Right hindlimb (tissue), 1 donor: ENCODE measurements at regions not wholly inside any gene's neighbourhood (a gene's known extent, or its start where the extent isn't known, plus 50 kb on each side); places are given as distances from the start of the nearest gene placed in this dataset.
"Not testable (repeated sequence)": the region's sequence is repeated elsewhere in the genome, so short reads cannot be mapped to it uniquely, and the experiment has no call there.

ENCODE experiments used
- DNase-seq: peaks from one replicate; pipeline ENCODE4 v3.0.0-alpha.2; 2018

DNA sequence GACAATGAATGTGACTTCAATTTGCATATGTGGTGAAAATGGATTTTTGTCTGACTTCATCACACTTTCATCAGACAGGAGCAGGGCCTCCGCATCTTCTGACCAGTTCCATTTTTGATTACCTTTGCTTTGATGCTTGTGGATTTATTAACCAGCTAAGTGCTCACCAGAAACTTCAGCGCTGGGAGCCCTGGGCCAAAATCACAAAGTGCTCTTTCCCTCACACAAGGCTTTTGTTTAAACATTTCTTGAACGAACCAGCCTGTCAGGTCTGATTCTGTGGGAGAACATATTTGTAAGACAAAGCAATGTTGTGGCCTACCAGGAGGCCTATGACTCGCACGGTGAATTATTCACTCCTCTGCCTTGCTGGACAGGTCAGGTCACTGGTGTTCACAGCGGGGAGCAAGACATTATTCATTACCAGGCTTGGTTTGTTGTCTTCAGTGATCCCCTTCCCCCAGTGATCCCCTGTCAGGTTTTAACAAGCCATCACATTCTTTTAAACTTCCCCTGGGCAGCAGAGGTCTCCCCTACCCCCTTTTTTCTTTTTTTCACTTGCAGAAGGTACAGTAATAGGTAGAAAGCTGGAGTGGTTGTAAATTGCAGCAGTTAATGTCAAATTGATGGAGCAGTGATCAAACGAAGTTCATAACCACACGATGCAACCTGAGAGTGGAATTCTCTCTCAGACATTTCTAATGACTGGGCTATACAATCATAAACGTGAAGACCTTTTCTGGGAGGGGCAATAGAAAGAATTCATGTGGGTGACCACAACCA, 167.5 kb upstream of the PRICKLE1 start:
- no peak for DNase-seq

DNA sequence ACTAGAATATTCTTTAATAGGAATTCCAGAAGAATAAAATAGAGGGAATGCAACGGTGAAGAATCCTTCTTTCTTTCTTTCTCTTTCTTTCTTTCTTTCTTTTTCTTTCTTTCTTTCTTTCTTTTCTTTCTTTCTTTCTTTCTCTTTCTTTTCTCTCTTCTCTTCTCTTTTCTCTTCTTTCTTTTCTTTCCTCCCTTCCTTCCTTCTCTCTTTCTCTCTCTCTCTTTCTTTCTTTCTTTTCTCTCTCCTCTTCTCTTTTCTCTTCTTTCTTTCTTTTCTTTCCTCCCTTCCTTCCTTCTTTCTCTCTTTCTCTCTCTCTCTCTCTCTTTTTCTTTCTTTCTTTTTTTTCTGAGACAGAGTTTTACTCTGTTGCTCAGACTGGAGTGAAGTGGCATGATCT, 160.8 kb upstream of the PRICKLE1 start:
- DNase-seq = no peak

DNA sequence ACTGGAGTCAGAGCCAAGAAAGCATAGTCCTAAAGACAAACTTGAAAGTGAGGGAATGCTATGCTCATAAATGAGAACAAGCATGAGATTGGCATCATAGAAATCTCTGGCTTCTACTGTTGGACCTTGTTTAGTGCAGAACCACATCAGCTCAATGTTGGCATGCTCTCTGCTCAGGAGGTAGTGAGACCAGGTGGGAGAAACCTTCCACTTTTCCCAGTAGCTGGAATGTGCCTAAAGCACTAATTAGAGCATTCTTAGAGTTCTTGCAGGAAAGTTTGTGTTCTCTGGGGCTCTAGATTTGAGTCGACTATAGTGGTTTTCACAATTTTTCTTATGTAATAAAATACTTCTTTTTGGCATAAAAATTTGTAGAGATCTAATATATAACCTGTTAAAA, 159.7 kb upstream of the PRICKLE1 start:
- DNase-seq = no peak

DNA sequence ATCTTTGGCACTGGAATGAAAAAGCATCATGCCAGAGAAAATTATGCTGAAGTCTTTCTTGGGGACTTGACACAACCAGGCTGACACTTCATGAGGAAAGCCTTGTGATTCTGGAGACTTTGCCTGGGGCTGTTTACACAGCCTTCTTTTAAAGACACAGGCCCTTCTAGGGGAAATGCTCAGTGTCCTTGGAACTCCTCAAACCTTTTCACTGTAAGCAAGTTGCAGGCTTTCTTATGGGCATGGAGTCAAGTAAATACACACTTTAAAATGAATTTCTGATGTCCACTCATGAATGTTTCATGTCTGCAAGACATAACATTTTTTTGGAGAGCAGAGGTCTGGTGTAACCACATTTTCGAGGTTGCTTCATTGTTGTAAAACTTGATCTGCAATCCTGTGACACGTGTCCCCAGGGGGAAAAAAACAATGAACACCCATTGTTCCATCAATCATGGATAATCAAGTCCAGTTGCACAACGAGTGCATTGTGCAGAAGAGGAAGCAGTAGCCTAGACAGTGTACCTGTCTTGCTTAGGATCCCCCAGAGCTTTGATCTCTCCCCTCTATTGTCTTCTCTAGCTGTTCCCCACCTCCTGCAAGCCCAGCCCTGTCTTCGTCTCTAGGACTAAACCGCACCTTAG, 155.1 kb upstream of the PRICKLE1 start:
- no peak for DNase-seq

DNA sequence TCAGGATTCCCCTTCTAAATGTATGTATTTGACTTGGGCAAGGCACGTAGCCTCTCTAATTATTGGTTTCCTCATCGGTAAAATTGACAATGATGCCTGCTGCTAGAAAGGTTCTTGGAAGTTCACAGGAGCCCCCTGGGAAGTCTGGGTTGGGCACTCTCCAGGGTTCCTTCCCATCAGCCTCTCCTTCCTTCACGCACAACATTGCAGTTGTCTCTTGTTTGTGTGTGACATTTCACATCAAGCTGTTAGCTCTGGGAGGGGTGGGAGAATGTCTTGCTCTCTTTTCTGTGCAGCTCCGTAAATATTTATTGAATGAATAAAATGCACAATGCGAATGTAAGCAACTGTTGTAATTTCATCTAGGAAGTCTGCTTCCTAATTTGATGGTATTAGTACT, 153.2 kb upstream of the PRICKLE1 start:
- DNase-seq = peak; percentile 59

DNA sequence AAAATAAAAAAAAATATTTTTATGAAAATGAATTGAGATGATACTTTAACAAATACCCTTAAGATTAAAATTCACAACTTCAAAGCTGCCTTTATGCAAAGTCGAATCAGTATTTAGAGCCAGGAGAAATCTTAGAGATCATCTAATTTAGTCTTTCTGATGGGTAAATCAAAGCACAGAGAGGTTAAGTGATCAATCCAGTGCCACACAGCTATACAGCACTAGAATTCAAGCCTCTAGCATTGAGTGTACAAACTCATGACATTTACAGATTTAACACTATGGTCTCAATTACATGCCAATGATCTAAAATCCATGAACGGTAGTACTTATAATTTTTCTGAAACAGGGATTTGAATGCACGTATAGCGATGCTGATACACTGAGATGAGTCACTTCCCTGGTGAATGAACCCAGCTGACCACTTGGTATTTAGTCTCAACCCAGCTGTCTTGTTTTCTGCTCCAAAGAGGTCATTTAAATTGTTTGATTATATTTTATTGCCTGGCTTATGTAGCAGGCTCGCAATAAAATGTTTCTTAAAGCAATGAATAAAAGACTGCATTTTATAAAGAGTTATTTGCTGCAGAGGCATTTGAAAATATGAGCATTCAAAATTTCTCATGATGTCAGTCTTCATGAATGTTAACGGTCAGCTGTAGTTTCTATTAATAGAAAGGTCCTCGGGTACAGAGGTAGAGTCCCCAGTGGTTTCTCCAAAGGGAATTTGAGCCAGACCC, 152.4 kb upstream of the PRICKLE1 start:
- DNase-seq = no peak

DNA sequence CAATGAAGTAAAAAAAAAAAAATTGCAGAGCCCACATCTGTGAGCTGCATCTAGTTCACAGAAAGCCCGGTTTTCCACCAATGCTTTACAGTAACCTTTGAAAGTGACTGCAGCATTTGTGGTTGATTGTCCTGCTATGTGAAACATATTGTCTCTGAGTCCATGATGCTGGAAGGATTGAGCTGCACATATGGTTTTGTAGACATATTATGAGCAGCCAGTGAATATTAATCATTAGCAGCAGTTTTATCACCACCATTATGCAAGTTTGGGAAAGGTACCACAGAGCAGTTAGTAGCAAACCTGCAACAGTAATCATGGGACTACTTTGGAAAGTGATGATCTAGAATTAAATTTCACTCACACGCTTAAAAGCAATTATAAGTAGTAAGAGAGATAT, 151.5 kb upstream of the PRICKLE1 start:
- no peak for DNase-seq

DNA sequence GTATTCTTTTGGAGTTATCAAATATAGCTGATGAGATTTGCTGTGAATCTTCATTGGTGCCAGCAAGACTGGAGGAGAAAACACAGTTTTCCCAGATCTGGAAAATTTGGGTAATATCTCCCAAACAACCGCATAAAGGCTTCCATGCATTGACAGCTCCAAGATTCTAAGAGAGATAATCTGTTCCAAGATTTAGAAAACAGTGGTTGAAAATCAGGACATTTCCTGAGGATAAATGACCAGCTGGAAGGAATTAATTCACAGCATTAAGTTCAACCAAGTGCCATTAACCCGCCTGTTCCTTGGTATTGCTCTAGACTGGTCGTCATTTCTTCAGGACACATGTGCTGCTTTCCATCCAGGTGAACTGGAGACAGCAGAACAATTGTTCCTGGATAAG, 147.9 kb upstream of the PRICKLE1 start:
- no peak for DNase-seq

DNA sequence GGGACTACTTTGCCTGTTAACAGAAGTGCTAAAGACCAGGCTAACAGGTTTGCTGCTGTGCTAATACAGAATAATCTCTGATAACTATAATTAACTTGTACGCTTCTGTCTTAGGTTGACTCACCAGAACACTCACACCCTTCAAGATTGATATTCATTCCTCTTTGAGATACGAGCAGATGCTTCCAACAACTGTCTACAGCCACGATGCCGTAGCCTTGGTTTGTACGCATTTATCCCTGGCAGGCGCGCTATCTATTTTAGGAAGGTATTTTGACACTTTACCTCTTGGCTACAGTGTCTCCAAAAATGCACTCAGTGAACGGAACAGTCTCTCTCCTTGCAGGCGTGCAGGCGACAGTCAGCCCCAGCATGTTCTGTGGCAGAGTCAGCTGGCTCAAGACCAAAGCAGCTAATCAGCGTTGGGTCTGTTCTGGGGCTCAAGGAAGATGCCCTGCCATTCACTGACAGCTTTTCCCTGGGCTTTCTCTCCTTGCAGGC, 146.4 kb upstream of the PRICKLE1 start:
- DNase-seq = peak; percentile 60

DNA sequence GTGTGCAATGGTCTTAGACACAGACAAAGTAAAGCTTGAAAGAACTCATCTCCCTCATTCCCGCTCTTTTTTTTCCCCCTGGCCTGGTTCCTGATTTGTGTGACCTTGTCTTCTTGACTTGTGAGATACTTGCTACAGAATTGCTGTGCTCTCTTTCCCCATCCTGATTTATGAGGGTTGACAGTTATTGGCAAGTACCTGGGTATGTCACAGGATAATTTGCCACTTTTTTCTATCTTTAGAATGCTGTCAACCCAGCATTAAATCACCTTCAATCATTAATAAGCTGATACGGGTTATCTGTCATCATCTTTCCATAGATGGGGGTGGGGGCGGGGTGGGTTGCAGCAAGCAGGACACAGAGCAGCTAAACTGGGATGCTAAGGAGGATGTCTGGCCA, 144.4 kb upstream of the PRICKLE1 start:
- DNase-seq = no peak

DNA sequence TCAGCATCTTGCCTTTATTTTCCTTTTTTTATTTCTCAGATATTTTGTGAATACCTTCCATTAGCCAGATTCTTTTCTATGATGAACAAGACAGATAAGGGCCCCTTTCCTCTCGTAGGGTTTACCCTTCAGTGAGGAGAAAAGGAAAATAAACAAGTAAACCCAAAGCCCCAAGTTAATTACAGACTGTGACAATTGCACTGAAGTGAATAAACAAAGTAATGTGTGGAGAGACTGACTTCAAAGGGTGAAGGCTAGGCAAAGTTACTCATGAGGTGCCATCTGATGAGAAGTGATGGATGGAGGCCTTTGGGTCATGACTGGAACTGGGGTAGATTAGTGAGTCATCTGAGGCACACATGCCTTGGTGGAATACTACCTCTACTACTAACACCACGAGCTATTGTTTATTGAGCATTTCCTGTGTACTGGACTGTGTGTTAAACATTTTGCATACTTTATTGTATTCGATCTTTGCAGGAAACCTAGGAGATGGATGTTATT, 143.4 kb upstream of the PRICKLE1 start:
- DNase-seq = no peak

DNA sequence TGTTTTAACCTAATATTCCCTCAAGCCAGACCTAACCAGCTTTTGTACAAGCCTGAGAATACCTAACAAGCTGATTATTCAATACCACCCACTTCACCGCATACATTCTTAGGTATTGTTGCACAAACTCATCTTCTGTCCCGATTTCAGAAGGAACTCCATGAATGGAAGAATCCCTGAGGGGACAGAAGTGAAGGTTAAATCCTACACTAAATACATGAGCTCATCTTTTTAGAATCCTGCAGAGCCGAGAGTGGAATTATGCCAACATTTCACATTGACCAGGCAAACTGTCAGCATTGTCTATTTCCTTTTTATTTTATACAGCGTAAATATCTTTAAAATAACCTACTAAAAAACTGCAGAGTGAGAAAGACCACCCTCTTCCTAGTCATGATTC, 140.7 kb upstream of the PRICKLE1 start:
- no peak for DNase-seq

DNA sequence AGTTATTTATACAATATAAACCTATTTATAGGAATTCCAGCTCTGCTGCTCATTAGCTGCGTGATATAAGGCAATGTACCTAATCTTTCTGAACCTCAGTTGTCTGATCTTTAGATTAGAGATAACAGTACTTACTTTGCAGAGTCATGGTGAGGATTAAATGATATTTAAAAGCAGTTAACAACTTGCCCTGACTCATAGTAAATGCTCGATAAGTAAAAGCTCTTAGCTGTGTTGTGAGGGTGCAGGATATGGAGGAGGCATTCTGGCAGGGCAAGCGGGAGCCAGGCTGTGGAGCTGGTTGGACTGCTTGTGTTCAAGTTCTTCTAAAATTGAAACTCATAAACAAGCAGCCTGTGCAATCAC, 140.0 kb upstream of the PRICKLE1 start:
- no peak for DNase-seq

DNA sequence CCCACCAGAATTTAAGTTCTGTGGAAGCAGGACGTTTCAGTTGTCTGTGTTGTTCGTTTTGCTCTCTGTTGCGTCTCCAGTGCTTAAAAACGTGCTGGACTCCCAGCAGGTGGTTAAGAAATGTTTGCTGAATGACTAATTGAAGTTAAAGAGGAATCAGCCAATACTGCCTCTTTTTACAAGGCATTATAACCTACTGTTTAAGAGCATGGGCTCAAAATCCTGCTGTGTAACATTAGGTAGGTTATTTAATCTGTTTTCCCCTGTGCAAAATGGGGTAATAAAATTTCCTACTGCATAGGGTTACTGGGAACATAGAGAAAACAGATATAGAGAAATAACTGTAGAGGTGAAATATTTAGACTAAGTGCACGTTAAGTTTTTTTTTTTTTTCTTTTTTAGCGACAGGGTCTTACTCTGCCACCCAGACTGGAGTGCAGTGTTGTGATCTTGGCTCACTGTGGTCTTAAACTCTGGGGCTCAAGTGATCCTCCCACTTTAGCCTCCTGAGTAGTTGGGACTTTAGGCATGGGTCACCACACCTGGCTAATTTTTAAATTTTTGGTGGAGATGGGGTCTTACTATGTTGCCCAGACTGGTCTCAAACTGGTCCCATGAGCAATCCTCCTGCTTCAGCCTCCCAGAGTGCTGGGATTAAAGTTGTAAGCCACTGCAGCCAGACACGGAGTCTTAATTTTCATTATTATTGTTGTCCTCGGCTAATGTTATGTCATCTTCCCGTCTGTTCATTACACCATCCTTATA, 139.4 kb upstream of the PRICKLE1 start:
- no peak for DNase-seq

DNA sequence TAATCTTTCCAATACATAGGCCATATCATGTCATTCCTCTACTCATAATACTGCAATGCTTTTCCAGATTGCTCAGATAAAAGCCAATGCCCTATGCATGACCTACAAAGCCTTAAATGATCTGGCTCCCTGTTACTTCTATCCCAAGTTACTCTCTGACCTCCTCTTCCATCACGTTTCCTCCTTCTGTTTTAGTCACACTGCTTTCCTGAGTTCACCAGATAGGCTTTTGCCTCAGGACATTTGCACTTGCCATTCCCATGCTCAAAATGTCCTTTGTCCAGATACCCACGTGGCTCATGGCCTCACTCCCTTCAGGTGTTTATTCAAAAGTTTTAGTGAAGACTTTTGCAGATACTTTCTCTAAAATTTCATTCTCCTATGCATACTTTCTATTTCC, 138.7 kb upstream of the PRICKLE1 start:
- DNase-seq = no peak

DNA sequence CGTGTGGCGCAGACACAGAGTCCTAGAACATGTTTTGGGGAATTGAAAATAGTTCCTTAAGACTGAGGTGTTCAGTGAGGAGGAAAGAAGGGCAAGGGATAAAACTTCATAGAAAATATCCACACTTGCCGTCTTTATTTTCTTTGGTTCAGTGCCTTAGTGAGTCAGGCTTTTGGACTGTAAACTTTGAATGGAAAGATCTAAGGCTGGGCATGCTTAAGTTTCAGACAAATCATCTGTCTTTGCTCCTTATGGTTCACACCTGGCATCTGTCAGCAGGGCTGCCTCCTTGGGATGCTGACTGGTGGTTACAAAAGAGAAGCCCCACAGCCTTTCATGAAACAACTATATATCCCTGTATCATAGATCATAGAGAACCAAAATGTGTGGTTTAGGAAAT, 136.3 kb upstream of the PRICKLE1 start:
- DNase-seq = no peak

DNA sequence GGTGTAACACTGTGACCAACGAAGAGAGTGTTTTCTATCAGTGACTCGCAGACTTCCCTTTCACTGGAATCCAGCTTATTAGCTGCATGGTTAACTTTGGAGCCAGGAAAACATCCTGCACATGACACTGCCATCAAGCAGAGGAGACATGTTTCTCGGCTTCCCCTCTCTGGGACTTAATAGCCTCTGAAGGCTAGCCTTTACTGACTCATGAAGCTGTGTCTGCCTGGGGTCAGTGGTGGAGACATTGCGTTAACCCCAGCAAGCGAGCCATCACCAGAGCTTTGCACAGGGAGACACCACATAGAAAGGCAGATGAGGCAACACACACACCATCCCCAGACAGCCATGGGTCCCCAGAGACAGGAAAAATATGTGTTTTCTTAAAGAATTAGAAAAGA, 126.9 kb upstream of the PRICKLE1 start:
- no peak for DNase-seq

DNA sequence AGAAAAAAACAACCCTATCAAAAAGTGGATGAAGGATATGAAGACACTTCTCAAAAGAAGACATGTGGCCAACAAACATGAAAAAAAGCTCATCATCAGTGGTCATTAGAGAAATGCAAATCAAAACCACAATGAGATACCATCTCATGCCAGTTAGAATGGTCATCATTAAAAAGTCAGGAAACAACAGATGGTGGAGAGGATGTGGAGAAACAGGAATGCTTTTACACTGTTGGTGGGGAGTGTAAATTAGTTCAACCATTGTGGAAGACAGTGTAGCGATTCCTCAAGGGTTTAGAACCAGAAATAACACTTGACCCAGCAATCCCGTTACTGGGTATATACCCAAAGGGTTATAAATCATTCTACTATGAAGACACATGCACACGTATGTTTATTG, 124.0 kb upstream of the PRICKLE1 start:
- not testable (repeated sequence) for DNase-seq

DNA sequence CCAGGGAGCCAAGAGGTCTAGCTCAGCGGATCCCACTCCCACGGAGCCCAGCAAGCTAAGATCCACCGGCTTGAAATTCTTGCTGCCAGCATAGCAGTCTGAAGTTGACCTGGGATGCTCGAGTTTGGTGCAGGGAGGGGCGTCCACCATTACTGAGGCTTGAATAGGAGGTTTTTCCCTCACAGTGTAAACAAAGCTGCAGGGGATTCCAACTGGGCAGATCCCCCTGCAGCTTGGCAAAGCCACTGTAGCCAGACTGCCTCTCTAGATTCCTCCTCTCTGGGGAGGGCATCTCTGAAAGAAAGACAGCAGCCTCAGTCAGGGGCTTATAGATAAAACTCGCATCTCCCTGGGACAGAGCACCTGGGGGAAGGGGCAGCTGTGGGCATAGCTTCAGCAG, 118.8 kb upstream of the PRICKLE1 start:
- not testable (repeated sequence) for DNase-seq

DNA sequence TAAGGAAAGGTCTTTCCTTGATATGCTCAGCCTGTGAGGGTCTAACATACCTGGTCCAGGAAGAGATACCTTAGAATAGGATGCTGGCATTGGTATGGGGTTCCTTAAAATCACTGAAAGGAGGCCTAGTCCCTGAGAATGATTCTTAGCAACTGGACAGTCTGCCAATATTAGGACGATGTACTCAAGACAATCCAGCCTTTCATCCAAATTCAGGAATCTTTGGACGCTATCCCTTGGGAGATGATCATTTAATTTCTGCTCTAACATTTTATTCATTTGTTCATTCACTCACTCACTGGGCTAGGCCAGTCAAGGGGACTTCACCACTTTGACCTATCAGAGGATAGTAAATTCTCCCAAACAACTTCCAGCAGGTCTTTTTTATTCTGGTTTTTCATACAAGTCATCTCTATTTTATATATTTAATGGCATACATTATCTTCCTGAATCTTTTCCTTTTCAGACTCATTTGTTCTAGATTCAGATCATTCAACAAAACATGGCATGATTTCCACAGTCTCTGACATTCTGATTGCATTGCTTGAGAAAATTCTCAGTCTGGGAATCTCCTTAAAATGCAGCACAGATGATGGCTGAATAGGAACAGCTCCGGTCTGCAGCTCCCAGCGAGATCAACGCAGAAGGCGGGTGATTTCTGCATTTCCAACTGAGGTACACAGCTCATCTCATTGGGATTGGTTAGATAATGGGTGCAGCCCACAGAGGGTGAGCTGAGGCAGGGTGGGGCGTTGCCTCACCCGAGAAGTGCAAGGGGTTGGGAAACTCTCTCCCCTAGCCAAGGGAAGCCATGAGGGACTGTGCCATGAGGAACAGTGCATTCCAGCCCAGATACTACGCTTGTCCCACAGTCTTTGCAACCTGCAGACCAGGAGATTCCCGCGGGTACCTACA, 118.0 kb upstream of the PRICKLE1 start:
- DNase-seq = no peak

DNA sequence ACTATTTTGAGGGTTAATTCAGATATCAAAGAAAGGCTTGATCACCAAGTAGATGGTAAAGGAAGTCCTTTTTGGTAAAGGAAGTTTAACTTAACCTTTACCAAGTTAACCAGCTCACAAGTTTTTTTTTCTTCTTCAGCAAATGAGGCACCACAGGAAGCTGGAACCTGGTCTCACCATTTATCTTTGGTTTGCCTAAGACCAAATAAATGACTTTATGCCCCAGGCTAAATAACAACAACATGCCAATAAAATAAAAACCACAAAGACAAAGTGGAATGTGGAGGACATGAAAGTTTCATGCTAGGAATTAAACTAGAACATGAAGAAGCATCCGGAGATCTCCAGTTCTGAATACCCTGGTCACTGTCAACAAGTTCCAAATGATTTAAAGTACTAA, 116.8 kb upstream of the PRICKLE1 start:
- no peak for DNase-seq

DNA sequence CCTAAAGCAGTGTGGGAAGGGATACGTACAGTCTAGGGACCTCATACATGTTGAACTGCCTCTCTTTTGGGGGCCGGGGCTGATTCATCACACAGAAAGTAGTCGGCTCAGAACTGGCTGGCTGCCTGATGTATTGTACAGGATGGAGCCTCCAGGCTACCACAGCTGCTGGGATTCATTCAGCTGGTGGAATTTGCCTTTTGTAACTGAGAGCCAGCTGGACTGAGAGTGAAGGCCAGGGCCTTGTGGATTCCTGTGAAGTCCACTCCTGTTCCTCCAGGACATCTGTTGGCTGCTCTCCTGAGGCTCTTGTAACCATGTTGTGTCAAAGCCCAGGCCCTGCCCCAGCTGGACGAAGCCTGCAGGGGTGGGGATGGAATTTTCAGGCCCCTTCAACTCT, 116.3 kb upstream of the PRICKLE1 start:
- peak; percentile 92 for DNase-seq
